ENCODE measurements at regions not wholly inside any gene's neighbourhood (a gene's known extent, or its start where the extent isn't known, plus 50 kb on each side); places are given as distances from the start of the nearest gene placed in this dataset.

- Histone ChIP-seq H3K27ac (no peak overlapping the region), H3K9me3 (no peaks in the 10 kb centered on the region), H3K4me3 (no peak overlapping the region), H3K36me3 (no peaks in the 10 kb centered on the region), H3K4me1 (peaks cover 4 to 10% (median 5%) of the 10 kb centered on the region in 4 donors), H3K27me3 (no peaks in the 10 kb centered on the region)
- WGBS, 2 donors (ENCODE audit: low coverage in 1 of 2): 61 to 73% methylated on average over 6 of the region's 6 CpGs
- intact Hi-C loops (cut with DNase I; ENCODE audit: low total_unique reads) (no loop called here), in situ Hi-C loops (cut with MboI; ENCODE audit: low pct_ligation_motif_present in 1 of 4, low pct_unique_long_range_greater_than_20kb in 1 of 4, low sequenced_read_pairs in 3 of 4) (no loop called here)
- DNase-seq: no peak
- no peak for TF ChIP-seq CTCF (IDR thresholded peaks at IDR 0.05)
- TF ChIP-seq POLR2A (IDR thresholded peaks at IDR 0.05): no peak
- TF ChIP-seq POLR2AphosphoS5 (IDR thresholded peaks at IDR 0.05): no peak
- TF ChIP-seq EP300 (IDR thresholded peaks at IDR 0.05; ENCODE audit: low read depth): no peak
Measured at GRCh38 chr1:87600055-87600850, 271.6 kb downstream of the LMO4 start.

- no peaks in the 10 kb centered on the region for H3K36me3 ChIP-seq
- in situ Hi-C loops (cut with MboI; ENCODE audit: low pct_ligation_motif_present in 1 of 4, low pct_unique_long_range_greater_than_20kb in 1 of 4, low sequenced_read_pairs in 3 of 4): no loop called here
- H3K27ac ChIP-seq: no peak overlapping the region
- no peaks in the 10 kb centered on the region for H3K9me3 ChIP-seq
- peaks cover 0 to 10% (median 0%) of the 10 kb centered on the region in 4 donors for H3K4me1 ChIP-seq
- no peaks in the 10 kb centered on the region for H3K27me3 ChIP-seq
- no peak overlapping the region for H3K4me3 ChIP-seq
- 29 to 37% methylated on average over 1 of the region's 1 CpG for WGBS, 2 donors (ENCODE audit: low coverage in 1 of 2)
- TF ChIP-seq EP300 (IDR thresholded peaks at IDR 0.05; ENCODE audit: low read depth): no peak
- TF ChIP-seq POLR2A (IDR thresholded peaks at IDR 0.05): no peak
- no peak for TF ChIP-seq CTCF (IDR thresholded peaks at IDR 0.05)
- no peak for TF ChIP-seq POLR2AphosphoS5 (IDR thresholded peaks at IDR 0.05)
- intact Hi-C loops (cut with DNase I; ENCODE audit: low total_unique reads): no loop called here
- DNase-seq: no peak
Measured at GRCh38 chr1:87600854-87601253, 272.2 kb downstream of the LMO4 start.

GRCh38 chr1:87603626-87604025, 274.9 kb downstream of the LMO4 start:
- Histone ChIP-seq H3K27ac (no peak overlapping the region), H3K36me3 (no peaks in the 10 kb centered on the region), H3K4me3 (no peak overlapping the region), H3K4me1 (peaks cover 0 to 10% (median 0%) of the 10 kb centered on the region in 4 donors), H3K27me3 (no peaks in the 10 kb centered on the region), H3K9me3 (no peaks in the 10 kb centered on the region)
- WGBS, 2 donors (ENCODE audit: low coverage in 1 of 2): 84 to 100% methylated on average over 1 of the region's 1 CpG
- in situ Hi-C loops (cut with MboI; ENCODE audit: low pct_ligation_motif_present in 1 of 4, low pct_unique_long_range_greater_than_20kb in 1 of 4, low sequenced_read_pairs in 3 of 4): no loop called here
- TF ChIP-seq CTCF (IDR thresholded peaks at IDR 0.05): no peak
- TF ChIP-seq EP300 (IDR thresholded peaks at IDR 0.05; ENCODE audit: low read depth): no peak
- no peak for TF ChIP-seq POLR2AphosphoS5 (IDR thresholded peaks at IDR 0.05)
- no peak for TF ChIP-seq POLR2A (IDR thresholded peaks at IDR 0.05)
- no peak for DNase-seq
- intact Hi-C loops (cut with DNase I; ENCODE audit: low total_unique reads): no loop called here

GRCh38 chr1:87612956-87613355, 284.3 kb downstream of the LMO4 start:
- Histone ChIP-seq H3K36me3 (no peaks in the 10 kb centered on the region), H3K27me3 (no peaks in the 10 kb centered on the region), H3K4me1 (peaks cover 0 to 7% (median 1%) of the 10 kb centered on the region in 4 donors), H3K9me3 (no peaks in the 10 kb centered on the region), H3K4me3 (no peak overlapping the region), H3K27ac (no peak overlapping the region)
- WGBS, 2 donors (ENCODE audit: low coverage in 1 of 2): 45 to 68% methylated on average over 2 to 3 of the region's 3 CpGs
- intact Hi-C loops (cut with DNase I; ENCODE audit: low total_unique reads): no loop called here
- no peak for DNase-seq
- in situ Hi-C loops (cut with MboI; ENCODE audit: low pct_ligation_motif_present in 1 of 4, low pct_unique_long_range_greater_than_20kb in 1 of 4, low sequenced_read_pairs in 3 of 4): no loop called here
- TF ChIP-seq CTCF (IDR thresholded peaks at IDR 0.05) (no peak), POLR2AphosphoS5 (IDR thresholded peaks at IDR 0.05) (no peak), EP300 (IDR thresholded peaks at IDR 0.05; ENCODE audit: low read depth) (no peak), POLR2A (IDR thresholded peaks at IDR 0.05) (no peak)
